Activated CD4-positive, alpha-beta T cell treated with anti-CD3 and anti-CD28 coated beads, Interleukin-2, amount 50 U/mL, for 48 hours (primary cell): ENCODE measurements at regions not wholly inside any gene's neighbourhood (a gene's known extent, or its start where the extent isn't known, plus 50 kb on each side); places are given as distances from the start of the nearest gene placed in this dataset.

Experiments used
- DNase-seq, 2 experiments: peaks; one replicate each; pipeline ENCODE4 v3.0.0-alpha.2; 2020

- no peak for DNase-seq
Measured at GRCh38 chr15:61798631-61799030, 261.6 kb downstream of the VPS13C start.

- DNase-seq: no peak
Measured at GRCh38 chr15:61796056-61796455, 264.2 kb downstream of the VPS13C start.

- no peak for DNase-seq
Measured at GRCh38 chr15:61794881-61795280, 265.4 kb downstream of the VPS13C start.

- DNase-seq: no peak
Measured at GRCh38 chr15:61794276-61794675, 266.0 kb downstream of the VPS13C start.

- no peak for DNase-seq
Measured at GRCh38 chr15:61784734-61785133, 275.5 kb downstream of the VPS13C start.

GRCh38 chr15:61780278-61780980 lies 279.8 kb downstream of the VPS13C start:
- no peak for DNase-seq

GRCh38 chr15:61777689-61778088 lies 282.6 kb downstream of the VPS13C start:
- no peak for DNase-seq

- DNase-seq: no peak
Measured at GRCh38 chr15:61769557-61769956, 290.7 kb downstream of the VPS13C start.

- no peak for DNase-seq
Measured at GRCh38 chr15:61768131-61768530, 292.1 kb downstream of the VPS13C start.

GRCh38 chr15:61764981-61765380 lies 295.3 kb downstream of the VPS13C start:
- no peak for DNase-seq

GRCh38 chr15:61764141-61764540 lies 296.1 kb downstream of the VPS13C start:
- DNase-seq: no peak

- no peak for DNase-seq
Measured at GRCh38 chr15:61762676-61763075, 297.6 kb downstream of the VPS13C start.

- no peak for DNase-seq
Measured at GRCh38 chr15:61759639-61760038, 300.6 kb downstream of the VPS13C start.

GRCh38 chr15:61756071-61756820 lies 304.0 kb downstream of the VPS13C start:
- no peak for DNase-seq

- DNase-seq: no peak
Measured at GRCh38 chr15:61755467-61755866, 304.8 kb downstream of the VPS13C start.

GRCh38 chr15:61753018-61753710 lies 307.1 kb downstream of the VPS13C start:
- no peak for DNase-seq

GRCh38 chr15:61752001-61752400 lies 308.2 kb downstream of the VPS13C start:
- DNase-seq: no peak

- no peak for DNase-seq
Measured at GRCh38 chr15:61750271-61751084, 309.8 kb downstream of the VPS13C start.

- DNase-seq: no peak
Measured at GRCh38 chr15:61749169-61749568, 311.1 kb downstream of the VPS13C start.

- DNase-seq: no peak
Measured at GRCh38 chr15:61748529-61748928, 311.7 kb downstream of the VPS13C start.

GRCh38 chr15:61746589-61746988 lies 313.7 kb downstream of the VPS13C start:
- DNase-seq: no peak

GRCh38 chr15:61743345-61743909 lies 316.8 kb downstream of the VPS13C start:
- DNase-seq: no peak

- DNase-seq: no peak
Measured at GRCh38 chr15:61742591-61742990, 317.7 kb downstream of the VPS13C start.
